HCT116 (cell line): ENCODE measurements at regions not wholly inside any gene's neighbourhood (a gene's known extent, or its start where the extent isn't known, plus 50 kb on each side); places are given as distances from the start of the nearest gene placed in this dataset.
A peak's percentile ranks its signal among the peaks of the same experiment; 100 is the strongest.
"Not testable (repeated sequence)": the region's sequence is repeated elsewhere in the genome, so short reads cannot be mapped to it uniquely, and the experiment has no call there.

Source experiments
- ATAC-seq: fragments of 200-7000 bp; cut with Tn5 transposase; 2 replicates; pipeline ENCODE4 v1.9.1; 2020; ENCODE audit warnings: mild to moderate bottlenecking, moderate library complexity
- BruUV-seq: library from RNA; stranded (reverse); fragments of 400-500 nt; replicated peaks from 2 replicates; lab custom pipeline; 2021; lab: Mats Ljungman, UMichigan
- CTCF ChIA-PET: fragments of 300-600 bp; sonication (Branson Sonifier 250); formaldehyde crosslinking; loops from one replicate; lab custom pipeline; 2021; ENCODE audit warnings: antibody characterized with exemption; lab: Charles Lee
- POLR2A ChIA-PET: fragments of 300-600, 350-600 bp; sonication (Branson Sonifier 250); formaldehyde crosslinking; loops from one replicate; lab custom pipeline; 2021; ENCODE audit warnings: antibody characterized with exemption; lab: Charles Lee
- RAD21 ChIA-PET, 2 experiments: fragments of 300-600 bp; sonication (Branson Sonifier 250); formaldehyde crosslinking; loops; one replicate each; lab custom pipeline; 2023; ENCODE audit warnings: low total read pairs in 2 of 2; ENCODE audit not compliant: uncharacterized antibody in 2 of 2, unreplicated experiment in 2 of 2, low non-redundant PET in 1 of 2; lab: Charles Lee
- DNase-seq: peaks from one replicate; pipeline ENCODE4 v3.0.0-alpha.2; 2010; ENCODE audit warnings: low read depth, low spot score
- H2AFZ ChIP-seq: fragments of 200-600 bp; shearing (Covaris generic), sonication (generic); 2 replicates; pipeline ENCODE4 v1.6.1; 2017; ENCODE audit warnings: low read depth, mixed run types, mixed read lengths, antibody characterized with exemption, low read length; ENCODE audit not compliant: poor library complexity, severe bottlenecking
- H3K27ac ChIP-seq: 2 replicates; pipeline ENCODE4 v1.5.1; 2012; ENCODE audit warnings: low read depth, low read length
- H3K27me3 ChIP-seq: fragments of 200-600 bp; sonication (generic); 2 replicates; pipeline ENCODE4 v1.6.1; 2016; ENCODE audit warnings: mixed run types, low read length, mixed read lengths; ENCODE audit not compliant: insufficient read depth
- H3K36me3 ChIP-seq, 2 experiments: fragments of 200-500 bp in 1 of 2; fragments of 200-600 bp in 1 of 2; sonication (Bioruptor generic) in 1 of 2; sonication (generic) in 1 of 2; 2 replicates each; pipeline versions ENCODE4 v1.5.1 to v1.6.1; 2014 to 2016; ENCODE audit warnings: low read length in 2 of 2, inconsistent platforms in 1 of 2, mixed read lengths in 1 of 2, mixed run types in 1 of 2; ENCODE audit not compliant: insufficient read depth in 2 of 2, control insufficient read depth in 1 of 2
- H3K4me1 ChIP-seq, 2 experiments: fragments of 200-600 bp in 1 of 2; sonication (generic) in 1 of 2; 2 replicates each; pipeline versions ENCODE4 v1.5.1 to v1.6.1; 2012 to 2017; ENCODE audit warnings: low read length in 2 of 2, inconsistent platforms in 1 of 2, mild to moderate bottlenecking in 1 of 2, mixed read lengths in 1 of 2, mixed run types in 1 of 2, moderate library complexity in 1 of 2; ENCODE audit not compliant: insufficient read depth in 2 of 2, control insufficient read depth in 1 of 2
- H3K4me2 ChIP-seq: fragments of 200-600 bp; sonication (generic); 2 replicates; pipeline ENCODE4 v1.6.1; 2017; ENCODE audit warnings: mixed run types, low read length, mixed read lengths
- H3K4me3 ChIP-seq, 2 experiments: fragments of 200-600 bp in 1 of 2; sonication (generic) in 1 of 2; replicated peaks in 1 of 2; 2 replicates each; pipeline ENCODE4 v1.5.1; 2011 to 2016; ENCODE audit warnings: low read length in 2 of 2, control low read depth in 1 of 2, low read depth in 1 of 2, mild to moderate bottlenecking in 1 of 2, mixed read lengths in 1 of 2, mixed run types in 1 of 2
- H3K79me2 ChIP-seq: fragments of 200-600 bp; sonication (generic); 2 replicates; pipeline ENCODE4 v1.6.1; 2017; ENCODE audit warnings: mild to moderate bottlenecking, mixed run types, low read length, moderate library complexity, mixed read lengths; ENCODE audit not compliant: insufficient read depth
- H3K9ac ChIP-seq: fragments of 200-600 bp; sonication (generic); 2 replicates; pipeline ENCODE4 v1.6.1; 2016; ENCODE audit warnings: low read length, mixed read lengths
- H3K9me2 ChIP-seq: fragments of 200-600 bp; sonication (generic), shearing (Covaris generic); 2 replicates; pipeline ENCODE4 v1.6.1; 2017; ENCODE audit warnings: mixed run types, mild to moderate bottlenecking, moderate library complexity; ENCODE audit not compliant: insufficient read depth
- H3K9me3 ChIP-seq, 2 experiments: fragments of 200-500 bp in 1 of 2; fragments of 200-600 bp in 1 of 2; sonication (Bioruptor generic) in 1 of 2; sonication (generic) in 1 of 2; 2 replicates each; pipeline ENCODE4 v1.6.1; 2014 to 2017; ENCODE audit warnings: low read length in 2 of 2, mixed read lengths in 2 of 2, inconsistent platforms in 1 of 2, low read depth in 1 of 2, mild to moderate bottlenecking in 1 of 2, mixed run types in 1 of 2, moderate library complexity in 1 of 2; ENCODE audit not compliant: control insufficient read depth in 1 of 2, insufficient read depth in 1 of 2
- H4K20me1 ChIP-seq: fragments of 200-600 bp; sonication (generic), shearing (Covaris generic); 2 replicates; pipeline ENCODE4 v1.6.1; 2017; ENCODE audit warnings: mixed run types, mild to moderate bottlenecking, moderate library complexity; ENCODE audit not compliant: insufficient read depth
- intact Hi-C: fragments of 100-400 bp; cut with micrococcal nuclease; formaldehyde crosslinking; loops from 2 replicates; pipeline ENCODE4 v1.10.0; 2022

DNA sequence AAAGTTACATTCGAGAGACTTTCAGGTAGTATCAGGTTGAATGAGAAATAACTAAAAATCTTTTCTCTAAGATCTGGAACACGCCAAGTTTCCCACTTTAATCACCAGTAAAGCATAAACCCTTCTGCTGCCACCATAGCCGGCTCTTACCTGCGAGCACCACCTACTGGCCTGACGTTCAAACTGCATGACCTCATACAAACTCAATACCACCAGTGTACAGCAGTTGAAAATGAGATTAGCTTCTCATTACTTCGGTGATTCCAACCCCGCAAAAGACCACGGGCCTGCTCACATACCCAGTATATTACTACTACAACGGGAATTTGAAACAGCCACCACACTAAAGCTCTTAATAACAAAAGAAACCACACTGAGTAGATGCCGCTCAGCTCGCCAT is 1191.2 kb downstream of the TMEM121 start:
- DNase-seq, H3K79me2 ChIP-seq, H4K20me1 ChIP-seq, H2AFZ ChIP-seq, intact Hi-C loops, H3K27ac ChIP-seq, BruUV-seq, H3K4me2 ChIP-seq, H3K9ac ChIP-seq, CTCF ChIA-PET, H3K9me2 ChIP-seq, H3K36me3 ChIP-seq, H3K27me3 ChIP-seq, RAD21 ChIA-PET, H3K4me1 ChIP-seq, H3K4me3 ChIP-seq, H3K9me3 ChIP-seq, POLR2A ChIA-PET: not testable (repeated sequence)
- ATAC-seq: 0 out of 2 replicates have a peak, but pooled peaks have one; percentile 49

DNA sequence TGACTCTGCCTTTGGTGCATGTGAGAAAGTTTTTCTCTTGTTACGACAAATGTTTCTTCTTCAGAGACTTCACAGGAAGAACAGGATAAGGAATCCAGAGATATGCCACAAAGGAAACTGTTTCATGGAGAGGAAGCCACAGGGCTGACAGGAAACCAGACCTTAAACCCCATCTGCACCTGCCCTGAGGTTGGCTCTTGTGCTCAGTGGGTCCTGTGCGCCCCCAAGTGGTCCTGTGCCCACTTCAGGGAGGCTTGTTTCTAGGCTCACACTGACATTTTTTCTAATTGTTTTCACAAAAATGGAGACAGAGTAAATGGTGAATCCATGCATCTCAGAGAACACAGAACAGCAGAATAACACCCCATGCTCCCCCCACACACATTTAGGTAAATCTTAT is 1193.5 kb downstream of the TMEM121 start:
- H3K9me2 ChIP-seq, CTCF ChIA-PET, H3K4me2 ChIP-seq, DNase-seq, H3K4me1 ChIP-seq, POLR2A ChIA-PET, ATAC-seq, H2AFZ ChIP-seq, H3K27ac ChIP-seq, intact Hi-C loops, H4K20me1 ChIP-seq, BruUV-seq, H3K4me3 ChIP-seq, H3K79me2 ChIP-seq, H3K9me3 ChIP-seq, RAD21 ChIA-PET, H3K9ac ChIP-seq, H3K36me3 ChIP-seq, H3K27me3 ChIP-seq: not testable (repeated sequence)

DNA sequence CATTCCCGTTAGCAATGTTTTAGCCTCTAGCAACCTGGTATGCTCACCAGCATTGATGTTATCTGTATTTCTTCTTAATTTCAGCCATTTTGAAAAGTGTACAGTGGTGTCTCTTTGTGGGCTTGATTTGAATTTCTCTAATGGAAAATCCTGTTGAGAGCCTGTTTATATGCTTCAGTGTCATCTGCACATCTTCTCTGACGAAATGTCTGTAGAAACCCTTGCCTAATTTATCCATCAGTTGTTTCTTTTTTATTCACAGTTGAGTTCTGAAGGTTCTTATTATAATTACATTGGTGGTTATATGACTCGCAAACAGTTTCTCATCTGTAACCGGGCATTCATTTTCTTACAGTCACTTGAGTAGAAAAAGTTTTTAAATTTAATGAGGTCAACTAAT is 1195.5 kb downstream of the TMEM121 start:
- DNase-seq, H3K27me3 ChIP-seq, H3K9ac ChIP-seq, H2AFZ ChIP-seq, H3K4me1 ChIP-seq, POLR2A ChIA-PET, H3K79me2 ChIP-seq, ATAC-seq, intact Hi-C loops, H3K27ac ChIP-seq, H3K36me3 ChIP-seq, RAD21 ChIA-PET, H3K4me3 ChIP-seq, H3K9me2 ChIP-seq, CTCF ChIA-PET, H3K9me3 ChIP-seq, H3K4me2 ChIP-seq, BruUV-seq, H4K20me1 ChIP-seq: not testable (repeated sequence)

DNA sequence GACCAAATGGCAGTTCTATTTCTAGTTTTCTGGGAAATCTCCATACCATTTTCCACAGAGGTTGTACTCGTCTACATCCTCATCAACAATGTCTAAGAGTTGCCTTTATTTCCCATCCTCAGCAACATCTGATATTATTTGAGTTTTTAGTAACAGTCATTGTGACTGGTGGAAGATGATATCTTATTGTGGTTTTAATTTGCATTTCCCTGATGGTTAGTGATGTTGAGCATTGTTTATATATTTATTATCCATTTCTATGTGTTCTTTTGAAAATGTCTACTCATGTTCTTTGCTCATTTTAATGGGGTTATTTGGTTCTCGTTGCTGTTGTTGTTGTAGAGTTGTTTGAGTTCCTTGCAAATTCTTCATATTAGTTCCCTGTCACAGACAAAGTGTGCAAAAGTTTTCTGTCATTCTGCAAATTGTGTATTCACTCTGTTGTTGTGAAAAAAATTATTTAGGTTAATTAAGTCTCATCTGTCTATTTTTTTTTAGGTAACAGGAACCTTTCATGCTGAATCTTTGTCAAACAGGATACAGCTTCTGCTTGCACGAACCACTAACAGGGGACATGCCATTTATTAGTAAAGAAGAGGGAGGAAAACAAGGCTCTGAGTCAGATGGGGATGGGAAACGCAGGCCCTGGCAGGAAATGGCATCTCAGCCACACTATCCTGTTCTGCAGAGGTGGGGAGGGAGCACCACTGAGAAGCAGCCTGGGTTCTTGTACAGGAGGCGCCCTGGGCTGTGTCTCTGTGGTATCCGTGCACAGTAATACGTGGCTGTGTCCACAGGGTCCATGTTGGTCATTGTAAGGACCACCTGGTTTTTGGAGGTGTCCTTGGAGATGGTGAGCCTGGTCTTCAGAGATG is 1196.7 kb downstream of the TMEM121 start:
- H3K9me2 ChIP-seq, H4K20me1 ChIP-seq, BruUV-seq, H3K27ac ChIP-seq, intact Hi-C loops, H3K36me3 ChIP-seq, H3K9ac ChIP-seq, ATAC-seq, H3K79me2 ChIP-seq, CTCF ChIA-PET, DNase-seq, H3K4me1 ChIP-seq, H3K4me3 ChIP-seq, POLR2A ChIA-PET, H3K4me2 ChIP-seq, H3K27me3 ChIP-seq, RAD21 ChIA-PET, H2AFZ ChIP-seq, H3K9me3 ChIP-seq: not testable (repeated sequence)
